Activated CD8-positive, alpha-beta memory T cell treated with anti-CD3 and anti-CD28 coated beads for 48 hours (primary cell): ENCODE measurements at regions not wholly inside any gene's neighbourhood (a gene's known extent, or its start where the extent isn't known, plus 50 kb on each side); places are given as distances from the start of the nearest gene placed in this dataset.
"Not testable (repeated sequence)": the region's sequence is repeated elsewhere in the genome, so short reads cannot be mapped to it uniquely, and the experiment has no call there.

ENCODE experiments used
- DNase-seq, 3 experiments: peaks; one replicate each; pipeline ENCODE4 v3.0.0-alpha.2; 2020; ENCODE audit warnings: low read depth in 2 of 3, low spot score in 2 of 3

- no peak for DNase-seq
These were observed 123.5 kb downstream of the MAP3K7 start for GRCh38 chr6:90463359-90463758.

GRCh38 chr6:90462102-90462501 is 124.8 kb downstream of the MAP3K7 start:
- no peak for DNase-seq

GRCh38 chr6:90461383-90461782 is 125.5 kb downstream of the MAP3K7 start:
- DNase-seq: no peak

- DNase-seq: no peak
These were observed 126.8 kb downstream of the MAP3K7 start for GRCh38 chr6:90460051-90460450.

- DNase-seq: no peak
These were observed 127.6 kb downstream of the MAP3K7 start for GRCh38 chr6:90459225-90459758.

GRCh38 chr6:90458353-90459224 is 128.3 kb downstream of the MAP3K7 start:
- DNase-seq: peak in 1 of 3 experiments; percentile 69

GRCh38 chr6:90457867-90458259 is 129.0 kb downstream of the MAP3K7 start:
- DNase-seq: no peak

GRCh38 chr6:90456997-90457866 is 129.6 kb downstream of the MAP3K7 start:
- not testable (repeated sequence) for DNase-seq

- no peak for DNase-seq
These were observed 130.9 kb downstream of the MAP3K7 start for GRCh38 chr6:90456001-90456400.

GRCh38 chr6:90454836-90455427 is 131.9 kb downstream of the MAP3K7 start:
- no peak for DNase-seq

- DNase-seq: no peak
These were observed 136.5 kb downstream of the MAP3K7 start for GRCh38 chr6:90450268-90450953.

GRCh38 chr6:90449311-90449710 is 137.6 kb downstream of the MAP3K7 start:
- no peak for DNase-seq

- no peak for DNase-seq
These were observed 138.0 kb downstream of the MAP3K7 start for GRCh38 chr6:90448836-90449235.

GRCh38 chr6:90446164-90446563 is 140.7 kb downstream of the MAP3K7 start:
- DNase-seq: no peak

GRCh38 chr6:90445533-90446108 is 141.3 kb downstream of the MAP3K7 start:
- no peak for DNase-seq

- DNase-seq: no peak
These were observed 142.6 kb downstream of the MAP3K7 start for GRCh38 chr6:90444160-90444714.

GRCh38 chr6:90442366-90442765 is 144.5 kb downstream of the MAP3K7 start:
- DNase-seq: no peak

- no peak for DNase-seq
These were observed 144.1 kb upstream of the BACH2 start for GRCh38 chr6:90440586-90441283.

- DNase-seq: no peak
These were observed 142.9 kb upstream of the BACH2 start for GRCh38 chr6:90439586-90439985.

- DNase-seq: no peak
These were observed 139.8 kb upstream of the BACH2 start for GRCh38 chr6:90436403-90436802.
